Gastrocnemius medialis (tissue), 4 donors: ENCODE measurements at regions not wholly inside any gene's neighbourhood (a gene's known extent, or its start where the extent isn't known, plus 50 kb on each side); places are given as distances from the start of the nearest gene placed in this dataset.

Source experiments
- ATAC-seq, 2 donors: fragments of 150-250 bp; one replicate each; pipeline ENCODE4 v1.9.1; 2016
- DNase-seq, 2 donors: peaks; one replicate each; pipeline ENCODE4 v3.0.0-alpha.2; 2019
- H3K27ac ChIP-seq, 4 donors: fragments of 200-600 bp; sonication (generic); 1 replicate in 1 of 4; 2 replicates in 3 of 4; pipeline ENCODE4 v1.5.1; 2016 to 2018; ENCODE audit warnings: mild to moderate bottlenecking in 2 of 4, moderate library complexity in 1 of 4
- H3K27me3 ChIP-seq, 3 donors: fragments of 200-600 bp; sonication (generic) in 2 of 3; 1 replicate in 1 of 3; 2 replicates in 2 of 3; pipeline versions ENCODE4 v1.5.1 to v1.6.0; 2016 to 2019; ENCODE audit warnings: mild to moderate bottlenecking in 1 of 3, moderate library complexity in 1 of 3
- H3K36me3 ChIP-seq, 2 donors: fragments of 200-600 bp; sonication (generic) in 1 of 2; one replicate each; pipeline ENCODE4 v1.5.1; 2017 to 2018
- H3K4me1 ChIP-seq, 2 donors: fragments of 200-600 bp; sonication (generic) in 1 of 2; one replicate each; pipeline ENCODE4 v1.5.1; 2016 to 2017; ENCODE audit warnings: mild to moderate bottlenecking in 2 of 2
- H3K4me3 ChIP-seq, 4 donors: fragments of 200-600 bp; sonication (generic) in 3 of 4; 1 replicate in 1 of 4; 2 replicates in 3 of 4; pipeline ENCODE4 v1.5.1; 2016 to 2019; ENCODE audit warnings: mild to moderate bottlenecking in 2 of 4
- H3K9me3 ChIP-seq, 3 donors: fragments of 200-600 bp; sonication (generic) in 2 of 3; 1 replicate in 1 of 3; 2 replicates in 2 of 3; pipeline ENCODE4 v1.5.1; 2016 to 2019
- POLR2A ChIP-seq, 2 donors: fragments of 450-650 bp; IDR thresholded peaks; one replicate each; pipeline ENCODE4 v1.6.1; 2017; ENCODE audit warnings: antibody characterized with exemption in 2 of 2, mild to moderate bottlenecking in 2 of 2, moderate library complexity in 2 of 2
- in situ Hi-C, 4 donors: fragments of 200-750 bp; cut with MboI; loops; one replicate each; pipeline versions ENCODE4 v1.15.0 to v1.8.0; 2017; ENCODE audit warnings: low sequenced_read_pairs in 4 of 4
- intact Hi-C: fragments of 100-400 bp; cut with DNase I; formaldehyde crosslinking; loops from one replicate; pipeline ENCODE4 v1.15.1; 2023; ENCODE audit warnings: low total_unique reads
- TF ChIP-seq, protein P1 (sequence below), 5 experiments: fragments of 450-650 bp in 3 of 5; fragments of 200-600 bp in 2 of 5; sonication (generic) in 2 of 5; IDR thresholded peaks in 4 of 5; conservative IDR thresholded peaks in 1 of 5; 1 replicate in 4 of 5; 2 replicates in 1 of 5; pipeline ENCODE4 v1.5.1; 2016 to 2019; ENCODE audit warnings: antibody characterized with exemption in 5 of 5, mild to moderate bottlenecking in 3 of 5, moderate library complexity in 3 of 5

DNA sequence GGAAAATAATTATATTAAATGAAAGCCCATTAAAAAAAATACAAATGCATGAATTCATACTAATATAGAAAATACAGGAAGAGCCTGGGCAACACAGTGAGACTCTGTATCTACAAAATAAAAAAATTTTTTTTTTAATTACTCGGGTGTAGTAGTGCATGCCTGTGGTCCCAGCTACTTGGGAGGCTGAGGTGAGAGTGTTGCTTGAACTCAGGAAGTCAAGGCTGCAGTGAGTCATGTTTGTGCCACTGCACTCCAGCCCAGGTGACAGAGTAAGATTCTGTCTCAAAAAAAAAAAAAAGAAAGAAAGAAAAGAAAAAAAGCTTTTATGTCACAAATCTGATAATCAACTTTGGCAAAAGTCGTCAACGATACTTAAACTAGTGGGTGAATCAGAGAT is 80.6 kb upstream of the PLEKHA5 start:
- no peak overlapping the region for H3K4me3 ChIP-seq
- no peaks in the 10 kb centered on the region for H3K27me3 ChIP-seq
- ATAC-seq = no peak
- no peak for TF ChIP-seq POLR2A (IDR thresholded peaks at IDR 0.05)
- TF ChIP-seq, protein P1, sequence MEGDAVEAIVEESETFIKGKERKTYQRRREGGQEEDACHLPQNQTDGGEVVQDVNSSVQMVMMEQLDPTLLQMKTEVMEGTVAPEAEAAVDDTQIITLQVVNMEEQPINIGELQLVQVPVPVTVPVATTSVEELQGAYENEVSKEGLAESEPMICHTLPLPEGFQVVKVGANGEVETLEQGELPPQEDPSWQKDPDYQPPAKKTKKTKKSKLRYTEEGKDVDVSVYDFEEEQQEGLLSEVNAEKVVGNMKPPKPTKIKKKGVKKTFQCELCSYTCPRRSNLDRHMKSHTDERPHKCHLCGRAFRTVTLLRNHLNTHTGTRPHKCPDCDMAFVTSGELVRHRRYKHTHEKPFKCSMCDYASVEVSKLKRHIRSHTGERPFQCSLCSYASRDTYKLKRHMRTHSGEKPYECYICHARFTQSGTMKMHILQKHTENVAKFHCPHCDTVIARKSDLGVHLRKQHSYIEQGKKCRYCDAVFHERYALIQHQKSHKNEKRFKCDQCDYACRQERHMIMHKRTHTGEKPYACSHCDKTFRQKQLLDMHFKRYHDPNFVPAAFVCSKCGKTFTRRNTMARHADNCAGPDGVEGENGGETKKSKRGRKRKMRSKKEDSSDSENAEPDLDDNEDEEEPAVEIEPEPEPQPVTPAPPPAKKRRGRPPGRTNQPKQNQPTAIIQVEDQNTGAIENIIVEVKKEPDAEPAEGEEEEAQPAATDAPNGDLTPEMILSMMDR (IDR thresholded peaks at IDR 0.05 in 4 of 5, conservative IDR thresholded peaks at IDR 0.05 in 1 of 5) = no peak
- H3K4me1 ChIP-seq = no peaks in the 10 kb centered on the region
- H3K36me3 ChIP-seq = no peaks in the 10 kb centered on the region
- no peak overlapping the region for H3K27ac ChIP-seq
- in situ Hi-C loops = no loop called here
- DNase-seq = no peak
- H3K9me3 ChIP-seq = no peaks in the 10 kb centered on the region
- intact Hi-C loops = no loop called here

DNA sequence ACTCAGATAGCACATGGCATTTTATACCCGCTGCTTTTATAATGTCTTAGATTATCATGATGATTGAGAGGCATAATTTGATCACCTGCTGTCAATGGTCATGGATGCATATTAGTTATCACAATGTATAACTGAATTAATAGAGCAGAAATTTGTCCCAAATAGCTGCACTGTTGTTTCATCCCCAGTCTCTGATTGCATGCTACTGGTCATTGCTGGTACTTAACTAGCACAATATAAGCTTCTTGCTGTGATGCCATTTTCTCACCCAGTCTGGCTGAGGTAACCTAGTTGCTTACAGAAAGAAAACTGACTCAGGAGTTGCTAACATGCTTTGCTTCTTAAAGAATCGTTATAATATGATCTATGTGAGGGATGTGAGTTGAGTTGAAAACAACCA is 76.8 kb upstream of the PLEKHA5 start:
- no peak for ATAC-seq
- H3K27ac ChIP-seq = no peak overlapping the region
- no peaks in the 10 kb centered on the region for H3K27me3 ChIP-seq
- DNase-seq = no peak
- no peak for TF ChIP-seq POLR2A (IDR thresholded peaks at IDR 0.05)
- TF ChIP-seq, protein P1 (IDR thresholded peaks at IDR 0.05 in 4 of 5, conservative IDR thresholded peaks at IDR 0.05 in 1 of 5) = no peak
- H3K9me3 ChIP-seq = no peaks in the 10 kb centered on the region
- H3K4me1 ChIP-seq = no peaks in the 10 kb centered on the region
- no peak overlapping the region for H3K4me3 ChIP-seq
- in situ Hi-C loops = no loop called here
- H3K36me3 ChIP-seq = no peaks in the 10 kb centered on the region
- intact Hi-C loops = no loop called here

DNA sequence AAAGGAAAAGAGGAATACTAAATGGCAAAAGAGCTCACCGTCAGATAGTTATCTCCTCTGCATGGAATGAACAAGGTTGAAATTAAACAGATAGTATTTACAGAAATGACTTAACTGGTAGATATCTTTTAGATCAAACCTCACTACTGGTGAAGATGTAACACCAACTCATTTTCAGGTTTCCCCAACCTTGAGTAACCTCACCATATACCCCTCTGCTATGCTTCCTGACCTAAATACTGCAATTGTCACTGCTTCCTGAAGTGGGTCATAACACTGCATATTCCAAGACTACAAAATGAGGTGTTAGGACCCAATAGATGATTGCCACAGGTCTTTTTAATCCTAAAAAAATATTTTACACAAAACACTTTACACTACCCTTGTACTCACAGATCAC is 76.3 kb upstream of the PLEKHA5 start:
- Histone ChIP-seq H3K4me3 (no peak overlapping the region), H3K36me3 (no peaks in the 10 kb centered on the region), H3K9me3 (no peaks in the 10 kb centered on the region), H3K4me1 (no peaks in the 10 kb centered on the region), H3K27ac (no peak overlapping the region), H3K27me3 (no peaks in the 10 kb centered on the region)
- ATAC-seq = no peak
- in situ Hi-C loops = no loop called here
- DNase-seq = no peak
- intact Hi-C loops = no loop called here
- TF ChIP-seq POLR2A (IDR thresholded peaks at IDR 0.05) = no peak
- TF ChIP-seq, protein P1 (IDR thresholded peaks at IDR 0.05 in 4 of 5, conservative IDR thresholded peaks at IDR 0.05 in 1 of 5) = no peak

DNA sequence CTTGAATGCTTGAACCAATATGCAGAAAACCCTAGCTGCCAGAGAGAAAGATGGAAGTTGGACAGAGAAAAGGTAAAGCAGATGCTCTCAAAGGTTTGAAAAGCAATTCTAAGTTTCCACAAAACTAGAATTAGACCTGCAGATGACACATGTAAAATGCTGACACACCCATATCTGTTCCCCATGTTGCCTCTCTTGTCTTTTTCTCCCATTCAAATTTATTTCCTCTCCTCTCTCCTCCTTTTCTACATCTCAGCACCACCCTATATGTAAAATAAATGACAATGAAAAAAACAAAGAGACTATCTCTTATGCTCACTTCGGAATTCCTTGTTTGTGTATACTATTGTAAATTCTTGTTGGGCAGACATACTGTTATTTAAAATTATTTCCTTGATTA is 75.5 kb upstream of the PLEKHA5 start:
- no peaks in the 10 kb centered on the region for H3K4me1 ChIP-seq
- no peak overlapping the region for H3K4me3 ChIP-seq
- no peaks in the 10 kb centered on the region for H3K9me3 ChIP-seq
- in situ Hi-C loops = no loop called here
- no peak overlapping the region for H3K27ac ChIP-seq
- H3K27me3 ChIP-seq = no peaks in the 10 kb centered on the region
- intact Hi-C loops = no loop called here
- DNase-seq (no peak), ATAC-seq (no peak)
- no peaks in the 10 kb centered on the region for H3K36me3 ChIP-seq
- TF ChIP-seq, protein P1 (IDR thresholded peaks at IDR 0.05 in 4 of 5, conservative IDR thresholded peaks at IDR 0.05 in 1 of 5) = no peak
- no peak for TF ChIP-seq POLR2A (IDR thresholded peaks at IDR 0.05)

DNA sequence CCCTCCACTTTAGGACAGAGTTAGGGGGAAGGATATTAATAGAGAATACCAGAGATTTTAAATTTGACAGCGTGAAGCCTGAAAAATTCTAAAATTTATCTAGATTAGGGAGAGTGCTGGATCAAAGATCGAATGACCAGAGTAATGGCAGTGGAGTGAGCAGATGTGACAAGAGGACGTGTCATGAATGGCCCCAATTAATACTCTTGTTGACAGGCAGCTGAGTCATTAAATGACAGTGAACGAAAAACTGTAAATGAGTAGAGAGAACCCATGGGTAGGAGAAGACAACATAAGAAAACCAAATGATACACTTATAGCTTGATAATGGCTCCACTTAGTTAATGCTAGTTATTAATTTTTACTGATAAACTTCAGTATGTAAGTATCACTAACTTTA is 73.9 kb upstream of the PLEKHA5 start:
- no peaks in the 10 kb centered on the region for H3K36me3 ChIP-seq
- no peak for ATAC-seq

More for the DNA sequence above, 73.9 kb upstream of the PLEKHA5 start:
- Histone ChIP-seq H3K4me3 (no peak overlapping the region), H3K4me1 (no peaks in the 10 kb centered on the region), H3K27ac (no peak overlapping the region), H3K9me3 (no peaks in the 10 kb centered on the region), H3K27me3 (no peaks in the 10 kb centered on the region)
- TF ChIP-seq, protein P1 (IDR thresholded peaks at IDR 0.05 in 4 of 5, conservative IDR thresholded peaks at IDR 0.05 in 1 of 5) = no peak
- TF ChIP-seq POLR2A (IDR thresholded peaks at IDR 0.05) = no peak
- in situ Hi-C loops (no loop called here), intact Hi-C loops (no loop called here)
- DNase-seq = no peak
